Stimulated activated CD4-positive, alpha-beta T cell treated with anti-CD3 and anti-CD28 coated beads, TNF-alpha, amount 100 ng/mL, for 48 hours (primary cell): ENCODE measurements at regions not wholly inside any gene's neighbourhood (a gene's known extent, or its start where the extent isn't known, plus 50 kb on each side); places are given as distances from the start of the nearest gene placed in this dataset.

Experiments used
- DNase-seq, 3 donors: peaks; one replicate each; pipeline ENCODE4 v3.0.0-alpha.2; 2020; ENCODE audit warnings: low read depth in 3 of 3

- DNase-seq, result no peak
These were observed 93.5 kb upstream of the PRICKLE2 start for GRCh38 chr3:64318668-64319271.

DNA sequence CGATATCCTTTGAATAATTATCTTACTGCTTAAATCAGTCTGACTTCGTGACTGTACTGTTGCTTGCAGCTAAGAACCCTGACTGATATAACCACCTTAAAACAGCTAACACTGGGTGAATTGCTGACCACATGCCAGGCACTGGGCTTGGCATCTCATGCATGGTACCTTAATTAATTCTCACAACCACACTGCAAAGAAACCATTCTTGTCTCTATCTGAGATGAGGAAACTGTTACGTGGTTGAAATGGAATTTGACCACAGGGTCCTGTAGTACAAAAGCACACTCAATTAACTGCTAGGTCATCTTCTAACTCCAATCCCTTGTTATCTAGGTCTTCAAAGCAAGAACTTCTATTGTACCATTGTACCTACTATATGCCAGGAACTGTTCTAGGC lies 92.7 kb upstream of the PRICKLE2 start:
- no peak for DNase-seq

GRCh38 chr3:64316971-64317370 lies 91.7 kb upstream of the PRICKLE2 start:
- DNase-seq, result no peak

DNA sequence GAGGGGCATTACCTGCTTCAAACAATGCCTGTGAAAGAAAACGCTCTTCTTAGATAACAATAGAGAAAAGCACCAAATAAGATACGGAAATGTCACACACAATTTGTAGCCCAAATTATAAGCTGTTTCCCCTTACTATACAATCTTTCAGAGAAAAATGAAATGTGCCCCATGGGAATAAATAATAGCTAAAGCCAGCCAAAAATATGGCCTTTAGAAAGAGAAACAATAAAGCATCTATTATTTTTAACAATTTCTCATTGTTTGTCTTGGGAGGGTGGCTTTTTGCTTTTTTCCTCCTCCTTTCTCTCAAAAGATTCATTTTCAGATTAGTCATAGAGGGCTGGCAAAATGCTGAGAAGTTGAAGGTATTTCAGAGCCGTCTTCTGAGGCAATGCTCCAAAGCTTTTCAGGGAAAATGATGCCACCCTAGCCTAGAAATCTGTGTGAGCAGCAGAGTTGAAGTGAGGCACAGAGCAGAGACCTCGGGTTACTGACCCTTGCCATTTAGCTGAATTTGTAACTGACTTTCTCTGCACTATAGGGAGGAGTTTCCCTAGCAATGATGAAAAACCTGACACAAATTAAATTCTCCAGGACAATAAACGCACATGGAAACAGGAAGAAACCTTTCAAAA lies 86.3 kb upstream of the PRICKLE2 start:
- no peak for DNase-seq

GRCh38 chr3:64308931-64309330 lies 83.7 kb upstream of the PRICKLE2 start:
- DNase-seq, result no peak

DNA sequence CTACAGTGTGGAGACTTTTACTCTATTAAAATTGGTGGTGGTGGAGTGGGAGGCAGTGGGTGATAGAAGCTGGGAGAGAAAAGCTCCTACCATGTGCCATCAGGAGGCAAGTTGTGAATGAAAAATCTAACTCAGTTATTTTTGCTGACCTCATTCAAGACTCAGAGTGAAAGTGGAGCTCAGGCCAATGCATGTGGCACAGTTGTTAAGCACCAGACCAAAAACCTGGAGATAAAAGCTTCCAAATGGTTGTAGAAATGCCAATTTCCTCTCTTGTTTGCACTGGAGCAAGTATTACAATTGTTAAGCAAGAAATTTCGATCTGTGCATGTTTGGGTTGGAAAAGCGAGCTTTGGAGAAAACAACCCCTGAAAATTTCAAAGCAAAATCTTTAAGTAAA lies 81.5 kb upstream of the PRICKLE2 start:
- no peak for DNase-seq

- no peak for DNase-seq
These were observed 80.5 kb upstream of the PRICKLE2 start for GRCh38 chr3:64305731-64306130.

DNA sequence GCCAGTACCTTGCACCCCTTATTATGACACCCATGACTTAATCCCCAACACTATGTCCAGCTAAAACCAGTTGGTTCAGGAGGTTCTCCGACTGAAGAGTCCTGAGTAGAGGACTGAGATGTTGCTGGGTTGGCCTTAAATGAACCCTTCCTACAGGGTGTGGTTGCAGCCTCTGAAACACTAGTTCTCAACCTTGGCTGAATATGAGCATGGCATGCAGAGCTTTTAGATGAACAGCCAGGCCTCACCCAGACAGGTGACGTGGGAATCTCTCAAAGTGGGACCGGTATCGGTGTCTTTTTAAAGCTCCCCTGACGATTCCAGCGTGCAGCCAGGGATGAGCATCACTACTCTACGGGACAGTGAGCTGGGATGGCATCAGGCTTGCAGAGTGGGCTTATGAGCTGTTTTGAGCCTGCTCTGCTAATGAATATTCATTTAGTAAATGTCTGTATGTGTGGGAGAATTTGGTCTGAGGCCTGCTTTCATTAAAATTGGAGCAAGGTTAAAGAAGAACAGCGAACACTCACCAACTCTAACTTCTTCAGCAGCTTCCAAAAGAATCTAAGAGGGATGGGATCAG lies 79.7 kb upstream of the PRICKLE2 start:
- no peak for DNase-seq

DNA sequence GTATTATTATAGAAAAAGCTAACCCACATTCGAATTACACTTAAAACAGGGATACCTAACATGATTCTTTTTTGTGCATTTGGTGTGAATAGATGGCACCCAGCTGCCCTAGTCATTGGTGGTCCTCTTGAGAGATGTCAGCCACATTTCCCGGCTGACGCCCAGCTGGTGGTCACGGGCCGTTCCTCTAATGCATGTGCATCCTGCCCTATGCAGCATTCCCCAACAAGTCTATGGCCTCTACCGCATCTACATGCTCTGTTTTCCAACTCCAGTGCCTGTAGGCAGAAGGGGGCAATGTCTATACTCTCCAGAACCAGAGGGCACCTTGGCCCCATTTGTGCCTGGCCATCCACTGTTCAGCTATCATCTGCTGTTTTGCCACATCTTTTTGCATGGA lies 78.6 kb upstream of the PRICKLE2 start:
- DNase-seq, result no peak

- DNase-seq, result no peak
These were observed 78.1 kb upstream of the PRICKLE2 start for GRCh38 chr3:64303401-64303800.

DNA sequence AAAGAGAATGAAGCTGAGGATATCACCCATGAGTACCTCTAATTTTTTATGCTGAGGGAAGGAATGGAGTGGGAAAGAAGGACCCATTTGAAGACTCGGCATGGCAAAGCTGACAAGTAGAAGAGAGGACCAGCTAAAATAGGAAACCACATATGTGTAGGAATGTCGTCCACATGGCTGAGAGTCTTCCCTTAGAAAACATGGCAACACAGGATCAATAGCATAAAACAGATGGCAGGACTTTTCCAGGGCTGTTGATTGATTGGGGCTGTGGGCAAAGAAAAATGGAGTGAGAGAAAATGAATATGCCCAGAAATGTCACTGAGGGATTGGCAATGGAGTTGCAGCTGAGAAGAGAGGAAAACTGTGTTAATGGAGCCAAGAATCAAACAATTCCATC lies 76.2 kb upstream of the PRICKLE2 start:
- no peak for DNase-seq

GRCh38 chr3:64300790-64301423 lies 75.6 kb upstream of the PRICKLE2 start:
- DNase-seq, result no peak

DNA sequence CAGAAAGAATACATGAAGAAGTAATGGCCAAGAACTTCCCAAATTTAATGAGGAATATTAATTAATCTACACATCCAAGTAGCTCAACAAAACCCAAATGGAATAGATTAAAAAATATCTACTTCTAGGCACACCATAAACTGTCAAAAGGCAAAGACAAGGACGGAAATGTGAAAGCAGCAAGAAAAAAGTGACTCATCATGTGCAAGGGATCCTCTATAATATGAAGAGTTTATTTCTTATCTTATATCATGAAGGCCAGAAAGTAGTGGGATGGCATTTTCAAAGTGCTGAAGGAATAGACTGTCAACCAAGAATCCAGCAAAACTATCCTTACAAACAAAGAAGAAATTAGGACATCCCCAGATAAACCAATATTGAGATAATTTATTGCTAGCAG lies 73.9 kb upstream of the PRICKLE2 start:
- no peak for DNase-seq

DNA sequence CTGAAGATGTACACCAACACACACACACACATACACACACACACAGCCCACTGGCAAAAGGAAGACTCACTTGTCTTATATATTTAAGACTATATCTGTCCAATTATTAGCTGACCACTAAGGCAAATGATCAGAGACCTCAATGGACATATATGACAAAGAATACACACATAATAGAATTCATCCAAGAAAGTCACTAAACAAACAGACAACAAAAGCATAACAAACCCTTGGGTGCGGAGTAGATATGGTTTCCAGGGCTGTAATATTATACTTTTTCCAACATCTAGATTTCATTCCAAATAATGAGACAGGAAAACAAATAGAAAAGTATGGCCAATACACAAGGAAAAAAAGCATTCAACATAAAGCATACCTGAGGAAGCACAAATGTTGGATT lies 72.3 kb upstream of the PRICKLE2 start:
- DNase-seq, result no peak

DNA sequence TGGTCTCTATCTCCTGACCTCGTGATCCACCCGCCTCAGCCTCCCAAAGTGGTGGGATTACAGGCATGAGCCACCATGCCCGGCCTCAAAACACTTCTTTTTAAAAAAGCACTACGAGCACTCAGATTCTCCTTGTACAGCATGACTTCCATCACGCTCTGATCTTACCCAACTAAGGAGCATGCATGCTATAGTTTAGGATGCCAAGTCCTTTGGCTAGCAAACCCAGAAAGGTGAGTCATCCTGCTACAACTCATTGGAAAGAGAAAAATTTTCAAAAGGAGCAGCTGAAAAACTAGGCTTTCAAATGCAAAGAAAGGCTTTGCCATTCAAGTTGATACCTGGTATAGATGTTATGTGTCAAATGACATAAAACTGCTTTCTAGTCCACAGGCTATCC lies 70.3 kb upstream of the PRICKLE2 start:
- no peak for DNase-seq

DNA sequence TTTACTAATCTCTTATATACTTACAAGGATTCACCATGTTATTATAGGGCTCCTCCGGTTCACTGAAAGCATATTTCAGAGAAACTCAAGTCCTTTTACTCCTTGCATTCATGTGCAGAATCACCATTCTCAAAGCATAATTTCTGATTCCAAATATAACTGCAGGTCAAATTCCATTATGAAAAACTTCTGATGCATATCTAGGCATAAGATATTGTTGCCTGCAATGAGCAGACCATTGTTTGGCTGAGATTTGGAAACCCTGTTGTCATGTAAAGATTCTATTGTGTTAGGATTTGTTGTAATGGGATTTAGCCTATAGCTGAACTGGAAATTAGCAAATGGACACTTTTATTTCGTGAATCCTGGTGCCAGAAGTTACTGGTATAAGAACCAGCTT lies 69.5 kb upstream of the PRICKLE2 start:
- DNase-seq, result no peak

GRCh38 chr3:64293121-64293520 lies 67.9 kb upstream of the PRICKLE2 start:
- DNase-seq, result no peak

GRCh38 chr3:64291956-64292355 lies 66.7 kb upstream of the PRICKLE2 start:
- no peak for DNase-seq

- DNase-seq, result no peak
These were observed 66.1 kb upstream of the PRICKLE2 start for GRCh38 chr3:64291345-64291744.

GRCh38 chr3:64290864-64291263 lies 65.6 kb upstream of the PRICKLE2 start:
- DNase-seq, result no peak

DNA sequence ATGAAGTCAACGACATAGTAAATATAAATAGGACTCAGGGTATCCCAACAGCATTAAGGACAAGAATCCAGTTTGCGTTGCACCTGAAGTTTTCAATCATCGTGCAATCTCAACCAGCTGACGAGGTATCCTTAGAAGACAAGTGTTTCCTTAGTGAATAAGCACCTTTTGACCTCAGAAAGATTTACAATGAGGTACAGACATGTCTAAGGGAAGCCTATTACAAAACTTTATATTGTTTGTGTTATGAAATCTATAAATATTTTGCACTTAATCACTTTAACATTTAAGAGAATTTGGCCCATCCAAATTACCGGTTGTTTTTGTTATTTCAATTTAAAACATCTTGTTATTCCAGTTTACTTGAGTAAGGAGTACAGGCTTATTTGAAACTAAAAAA lies 64.9 kb upstream of the PRICKLE2 start:
- DNase-seq, result no peak

DNA sequence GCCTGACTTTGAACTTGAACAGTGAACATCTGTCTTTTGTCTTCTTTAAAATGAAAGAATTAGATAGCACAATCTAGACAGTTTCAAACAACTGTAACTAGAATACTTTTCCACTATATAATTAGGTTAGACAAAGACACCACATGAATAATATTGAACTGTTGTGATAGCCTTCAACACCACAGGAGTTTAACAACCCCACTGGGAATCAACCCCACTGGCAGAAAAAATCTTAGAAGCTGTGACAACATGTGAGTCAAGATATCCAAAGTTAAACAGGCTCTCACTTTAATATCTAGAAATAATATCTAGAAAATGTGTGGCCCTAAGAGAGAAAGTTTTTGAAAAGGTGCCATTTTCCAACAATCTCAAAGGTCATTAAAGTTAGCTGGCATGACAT lies 64.4 kb upstream of the PRICKLE2 start:
- no peak for DNase-seq

GRCh38 chr3:64278625-64279024 lies 53.4 kb upstream of the PRICKLE2 start:
- DNase-seq, result no peak
